ENCODE measurements at regions not wholly inside any gene's neighbourhood (a gene's known extent, or its start where the extent isn't known, plus 50 kb on each side); places are given as distances from the start of the nearest gene placed in this dataset.
"Not testable (repeated sequence)": the region's sequence is repeated elsewhere in the genome, so short reads cannot be mapped to it uniquely, and the experiment has no call there.

DNA sequence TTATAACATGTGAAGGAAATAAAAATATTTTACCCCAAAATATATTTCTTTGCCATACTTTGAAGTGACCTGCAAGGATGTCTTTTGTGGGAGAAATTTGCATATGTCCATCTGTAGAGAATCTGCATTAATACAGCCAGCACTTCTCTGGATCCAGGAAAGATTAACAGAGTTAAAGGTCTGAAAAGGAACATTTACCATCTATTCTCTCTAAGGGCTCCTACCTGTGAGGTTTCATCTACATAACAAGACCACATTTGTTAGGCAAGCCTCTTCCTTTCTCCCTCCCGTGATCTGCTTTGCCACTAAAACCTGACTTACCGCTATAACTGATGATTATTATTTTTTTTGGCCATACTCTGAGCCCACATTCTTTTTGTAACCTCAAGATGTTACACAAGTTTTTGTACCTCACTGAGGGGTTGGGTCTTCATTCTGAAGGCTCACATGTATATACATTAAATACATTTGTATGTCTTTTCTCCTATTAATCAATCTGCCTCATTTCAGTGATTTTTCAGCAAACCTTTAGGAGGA is 129.4 kb downstream of the AKR1D1 start:
- no peaks in the 10 kb centered on the region for H3K36me3 Mint-ChIP-seq
- no peaks in the 10 kb centered on the region for H3K9me3 Mint-ChIP-seq
- no peak overlapping the region for H3K4me3 Mint-ChIP-seq
- no peak overlapping the region for H3K27ac Mint-ChIP-seq
- peaks cover 3% of the 10 kb centered on the region for H3K27me3 Mint-ChIP-seq
- no peaks in the 10 kb centered on the region for H3K4me1 Mint-ChIP-seq

DNA sequence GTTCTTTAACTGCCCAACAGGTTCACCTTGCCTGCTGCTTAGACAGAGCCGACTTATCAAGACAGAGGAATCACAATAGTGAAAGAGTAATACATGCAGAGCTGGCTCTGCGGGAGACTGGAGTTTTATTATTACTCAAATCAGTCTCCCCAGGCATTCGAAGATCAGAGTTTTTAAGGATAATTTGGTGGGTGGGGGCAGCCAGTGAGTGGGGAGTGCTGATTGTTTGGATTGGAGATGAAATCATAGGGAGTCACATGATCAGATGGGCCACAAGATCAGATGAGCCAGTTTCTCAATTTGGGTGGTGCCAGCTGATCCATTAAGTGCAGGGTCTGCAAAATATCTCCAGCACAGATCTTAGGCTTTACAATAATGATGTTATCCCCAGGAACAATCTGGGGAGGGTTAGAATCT is 131.3 kb downstream of the AKR1D1 start:
- H3K4me1 Mint-ChIP-seq, result no peaks in the 10 kb centered on the region
- no peak overlapping the region for H3K27ac Mint-ChIP-seq
- no peak overlapping the region for H3K4me3 Mint-ChIP-seq
- H3K36me3 Mint-ChIP-seq, result no peaks in the 10 kb centered on the region
- no peaks in the 10 kb centered on the region for H3K9me3 Mint-ChIP-seq
- H3K27me3 Mint-ChIP-seq, result peaks cover 3% of the 10 kb centered on the region

GRCh38 chr7:138208142-138208570 is 131.9 kb downstream of the AKR1D1 start:
- no peaks in the 10 kb centered on the region for H3K4me1 Mint-ChIP-seq
- H3K27me3 Mint-ChIP-seq, result peaks cover 3% of the 10 kb centered on the region
- H3K9me3 Mint-ChIP-seq, result no peaks in the 10 kb centered on the region
- no peak overlapping the region for H3K27ac Mint-ChIP-seq
- no peak overlapping the region for H3K4me3 Mint-ChIP-seq
- no peaks in the 10 kb centered on the region for H3K36me3 Mint-ChIP-seq

- Mint-ChIP-seq H3K36me3 (no peaks in the 10 kb centered on the region), H3K27ac (no peak overlapping the region), H3K4me1 (no peaks in the 10 kb centered on the region), H3K4me3 (no peak overlapping the region), H3K27me3 (peaks cover 3% of the 10 kb centered on the region), H3K9me3 (no peaks in the 10 kb centered on the region)
These were observed 132.6 kb downstream of the AKR1D1 start for GRCh38 chr7:138208864-138209263.

GRCh38 chr7:138212314-138212713 is 136.1 kb downstream of the AKR1D1 start:
- Mint-ChIP-seq H3K4me3 (no peak overlapping the region), H3K27ac (no peak overlapping the region), H3K9me3 (no peaks in the 10 kb centered on the region), H3K27me3 (peaks cover 2% of the 10 kb centered on the region), H3K36me3 (no peaks in the 10 kb centered on the region), H3K4me1 (no peaks in the 10 kb centered on the region)

GRCh38 chr7:138214926-138215325 is 138.7 kb downstream of the AKR1D1 start:
- no peaks in the 10 kb centered on the region for H3K4me1 Mint-ChIP-seq
- H3K4me3 Mint-ChIP-seq, result no peak overlapping the region

DNA sequence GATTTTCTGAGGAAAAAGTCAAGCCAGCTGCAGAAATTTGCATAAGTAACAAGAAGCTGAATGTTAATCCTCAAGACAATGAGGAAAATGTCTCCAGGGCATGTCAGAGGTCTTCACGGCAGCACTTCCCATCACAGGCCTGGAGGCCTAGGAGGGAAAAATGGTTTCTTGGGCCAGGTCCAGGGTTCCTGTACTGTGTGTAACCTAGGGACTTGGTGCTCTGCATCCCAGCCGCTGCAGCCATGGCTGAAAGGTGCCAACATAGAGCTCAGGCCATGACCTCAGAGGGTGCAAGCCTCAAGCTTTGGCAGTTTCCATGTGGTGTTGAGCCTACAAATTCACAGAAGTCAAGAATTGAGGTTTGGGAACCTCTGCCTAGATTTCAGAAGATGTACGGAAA is 144.1 kb downstream of the AKR1D1 start:
- H3K27me3 Mint-ChIP-seq, H3K4me3 Mint-ChIP-seq, H3K36me3 Mint-ChIP-seq, H3K27ac Mint-ChIP-seq, H3K9me3 Mint-ChIP-seq, H3K4me1 Mint-ChIP-seq: not testable (repeated sequence)

More at GRCh38 chr7:138214926-138215325, 138.7 kb downstream of the AKR1D1 start:
- peaks cover 6% of the 10 kb centered on the region for H3K9me3 Mint-ChIP-seq
- no peaks in the 10 kb centered on the region for H3K27me3 Mint-ChIP-seq
- no peak overlapping the region for H3K27ac Mint-ChIP-seq
- H3K36me3 Mint-ChIP-seq, result peaks cover 2% of the 10 kb centered on the region

DNA sequence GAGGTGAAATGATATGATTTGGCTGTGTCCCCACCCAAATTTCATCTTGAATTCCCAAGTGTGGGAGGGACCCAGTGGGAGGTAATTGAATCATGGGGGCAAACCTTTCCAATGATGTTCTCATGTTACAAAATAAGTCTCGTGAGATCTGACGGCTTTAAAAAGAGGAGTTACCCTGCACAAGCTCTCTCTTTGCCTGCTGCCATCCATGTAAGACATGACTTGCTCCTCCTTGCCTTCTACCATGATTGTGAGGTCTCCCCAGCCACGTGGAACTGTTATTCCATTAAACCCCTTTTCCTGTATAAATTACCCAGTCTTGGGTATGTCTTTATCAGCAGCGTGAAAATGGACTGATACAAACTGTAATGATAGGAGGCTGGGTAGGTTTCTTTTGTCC is 145.1 kb downstream of the AKR1D1 start:
- not testable (repeated sequence) for H3K27ac Mint-ChIP-seq, H3K4me3 Mint-ChIP-seq, H3K36me3 Mint-ChIP-seq, H3K27me3 Mint-ChIP-seq, H3K4me1 Mint-ChIP-seq, H3K9me3 Mint-ChIP-seq

DNA sequence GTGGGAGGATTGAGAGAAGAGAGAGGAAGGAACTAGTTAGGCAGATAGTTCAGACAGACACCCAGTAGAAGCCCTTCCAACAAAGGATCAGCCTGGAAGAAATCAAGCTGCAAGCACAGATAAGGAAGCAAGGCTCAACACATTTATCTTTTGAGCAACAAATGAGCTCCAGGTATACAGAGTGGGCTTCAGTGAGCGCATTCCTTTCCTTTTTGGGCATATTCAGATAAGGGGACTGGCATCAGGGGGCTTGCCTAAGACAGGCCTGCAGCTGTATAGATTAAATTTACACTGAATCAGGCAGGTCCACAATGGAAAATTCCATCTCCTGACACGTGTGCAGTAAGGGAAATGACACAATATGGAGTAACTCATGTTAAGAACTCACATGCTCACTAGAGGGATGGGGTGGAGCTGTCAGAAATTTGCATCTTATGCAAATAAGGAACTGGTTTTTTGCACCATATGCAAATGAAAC is 147.2 kb downstream of the AKR1D1 start:
- Mint-ChIP-seq H3K9me3 (peaks cover 8% of the 10 kb centered on the region), H3K27ac (no peak overlapping the region), H3K4me1 (no peaks in the 10 kb centered on the region), H3K27me3 (no peaks in the 10 kb centered on the region), H3K4me3 (no peak overlapping the region), H3K36me3 (peaks cover 2% of the 10 kb centered on the region)

GRCh38 chr7:138226001-138226476 is 149.8 kb downstream of the AKR1D1 start:
- Mint-ChIP-seq H3K9me3 (no peaks in the 10 kb centered on the region), H3K36me3 (no peaks in the 10 kb centered on the region), H3K27ac (no peak overlapping the region), H3K4me3 (no peak overlapping the region), H3K27me3 (no peaks in the 10 kb centered on the region), H3K4me1 (no peaks in the 10 kb centered on the region)

- no peak overlapping the region for H3K4me3 Mint-ChIP-seq
- no peaks in the 10 kb centered on the region for H3K36me3 Mint-ChIP-seq
- no peaks in the 10 kb centered on the region for H3K9me3 Mint-ChIP-seq
- no peaks in the 10 kb centered on the region for H3K27me3 Mint-ChIP-seq
- H3K27ac Mint-ChIP-seq, result no peak overlapping the region
- H3K4me1 Mint-ChIP-seq, result no peaks in the 10 kb centered on the region
These were observed 150.6 kb downstream of the AKR1D1 start for GRCh38 chr7:138226745-138227279.

- no peaks in the 10 kb centered on the region for H3K4me1 Mint-ChIP-seq
- no peaks in the 10 kb centered on the region for H3K36me3 Mint-ChIP-seq
- no peak overlapping the region for H3K27ac Mint-ChIP-seq
These were observed 151.9 kb downstream of the AKR1D1 start for GRCh38 chr7:138228119-138228518.

DNA sequence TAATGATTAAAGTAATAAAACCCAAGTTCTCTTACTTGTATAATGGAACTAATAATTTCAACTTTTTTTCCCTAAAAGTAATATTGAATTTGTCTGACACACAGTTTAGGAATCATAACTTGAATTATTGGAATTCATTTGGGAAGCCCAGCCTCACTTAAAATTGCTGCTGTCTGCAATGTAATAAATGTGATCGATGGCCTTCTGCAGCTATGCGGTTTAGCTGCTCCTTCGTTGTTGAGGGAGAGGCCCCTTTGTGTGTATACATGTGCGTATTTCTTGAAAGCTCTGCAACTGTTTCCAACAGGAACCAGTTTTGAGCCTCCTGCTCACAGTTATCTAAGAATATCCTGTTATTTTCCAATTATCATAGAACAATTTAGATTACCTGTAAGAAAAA is 152.5 kb downstream of the AKR1D1 start:
- Mint-ChIP-seq H3K4me1 (no peaks in the 10 kb centered on the region), H3K27ac (no peak overlapping the region), H3K27me3 (no peaks in the 10 kb centered on the region), H3K4me3 (no peak overlapping the region), H3K36me3 (no peaks in the 10 kb centered on the region), H3K9me3 (no peaks in the 10 kb centered on the region)

More at GRCh38 chr7:138228119-138228518, 151.9 kb downstream of the AKR1D1 start:
- Mint-ChIP-seq H3K27me3 (no peaks in the 10 kb centered on the region), H3K9me3 (no peaks in the 10 kb centered on the region), H3K4me3 (no peak overlapping the region)

DNA sequence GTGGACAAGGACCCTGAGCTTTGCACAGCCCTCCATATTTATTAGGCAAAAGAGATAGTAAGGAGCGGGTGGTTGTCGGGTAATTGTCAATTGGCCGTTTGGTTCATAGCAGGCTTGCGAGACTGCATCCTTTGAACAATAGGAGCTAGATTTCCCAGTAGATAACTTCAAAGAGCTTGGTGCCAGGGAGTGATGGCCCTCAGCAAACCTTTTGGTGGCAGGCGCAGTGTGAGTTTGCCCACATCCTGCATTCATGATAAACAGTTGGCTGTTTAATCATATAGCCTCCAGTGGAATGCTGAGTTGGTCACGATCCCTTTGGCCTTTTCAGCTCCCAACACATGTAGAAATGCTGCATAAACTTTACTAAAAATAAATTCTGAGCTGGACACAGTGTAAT is 156.9 kb downstream of the AKR1D1 start:
- no peak overlapping the region for H3K27ac Mint-ChIP-seq
- H3K4me3 Mint-ChIP-seq, result no peak overlapping the region
- H3K9me3 Mint-ChIP-seq, result no peaks in the 10 kb centered on the region
- no peaks in the 10 kb centered on the region for H3K4me1 Mint-ChIP-seq
- no peaks in the 10 kb centered on the region for H3K27me3 Mint-ChIP-seq
- no peaks in the 10 kb centered on the region for H3K36me3 Mint-ChIP-seq

DNA sequence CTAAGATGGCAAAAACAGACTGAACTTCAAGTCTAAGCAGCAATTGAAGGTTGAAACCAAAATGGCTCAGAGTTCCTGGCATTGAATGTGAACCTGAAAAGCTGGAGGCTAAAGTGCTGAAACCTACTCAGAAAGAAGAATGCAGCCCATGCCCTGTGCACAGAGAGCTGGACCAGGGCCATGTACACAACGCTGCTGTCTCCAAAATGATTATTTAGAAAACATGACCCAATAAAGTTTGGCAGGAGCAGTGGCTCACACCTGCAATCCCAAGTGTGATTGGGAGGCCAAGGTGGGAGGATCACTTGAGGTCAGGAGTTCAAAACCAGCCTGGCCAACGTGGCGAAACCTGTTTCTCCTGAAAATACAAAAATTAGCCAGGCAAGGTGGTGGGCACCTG is 158.9 kb downstream of the AKR1D1 start:
- H3K4me1 Mint-ChIP-seq, result no peaks in the 10 kb centered on the region
- no peak overlapping the region for H3K27ac Mint-ChIP-seq
- no peaks in the 10 kb centered on the region for H3K9me3 Mint-ChIP-seq
- no peak overlapping the region for H3K4me3 Mint-ChIP-seq
- no peaks in the 10 kb centered on the region for H3K36me3 Mint-ChIP-seq
- H3K27me3 Mint-ChIP-seq, result no peaks in the 10 kb centered on the region

GRCh38 chr7:138237995-138238394 is 161.7 kb downstream of the AKR1D1 start:
- H3K4me1 Mint-ChIP-seq, result no peaks in the 10 kb centered on the region
- no peaks in the 10 kb centered on the region for H3K9me3 Mint-ChIP-seq
- no peaks in the 10 kb centered on the region for H3K36me3 Mint-ChIP-seq
- H3K27ac Mint-ChIP-seq, result no peak overlapping the region
- H3K4me3 Mint-ChIP-seq, result no peak overlapping the region
- no peaks in the 10 kb centered on the region for H3K27me3 Mint-ChIP-seq

All from activated naive CD4-positive, alpha-beta T cell treated with anti-CD3 and anti-CD28 coated beads, Interleukin-2, amount 50 U/mL, for 24 hours (primary cell).